SK-N-SH treated with all-trans-retinoic acid at 6 μM for 48 hours (cell line): ENCODE measurements at regions not wholly inside any gene's neighbourhood (a gene's known extent, or its start where the extent isn't known, plus 50 kb on each side); places are given as distances from the start of the nearest gene placed in this dataset.

ENCODE experiments used
- ARNTL ChIP-seq: fragments of 450-650 bp; formaldehyde crosslinking; IDR thresholded peaks from 2 replicates; pipeline ENCODE4 v1.5.0; 2020; ENCODE audit warnings: low read depth, mild to moderate bottlenecking, moderate library complexity, borderline replicate concordance
- BACH2 ChIP-seq: fragments of 250-450 bp; sonication (Bioruptor Pico); IDR thresholded peaks from 2 replicates; pipeline ENCODE4 v1.9.0; 2021; ENCODE audit warnings: mild to moderate bottlenecking, borderline replicate concordance
- CREB5 ChIP-seq: fragments of 250-450 bp; sonication (Bioruptor Pico); IDR thresholded peaks from 2 replicates; pipeline ENCODE4 v1.5.1; 2020; ENCODE audit warnings: low read depth, mild to moderate bottlenecking, moderate library complexity
- CSDC2 ChIP-seq: fragments of 250-450 bp; sonication (Bioruptor Pico); IDR thresholded peaks from 2 replicates; pipeline ENCODE4 v1.5.0; 2020; ENCODE audit warnings: mild to moderate bottlenecking, moderate library complexity
- GLIS3 ChIP-seq: fragments of 250-450 bp; sonication (Bioruptor Pico); IDR thresholded peaks from 2 replicates; pipeline ENCODE4 v1.5.0; 2020; ENCODE audit warnings: mild to moderate bottlenecking, moderate library complexity
- PATZ1 ChIP-seq: fragments of 250-450 bp; sonication (Bioruptor Pico); IDR thresholded peaks from 2 replicates; pipeline ENCODE4 v1.8.0; 2020; ENCODE audit warnings: mild to moderate bottlenecking, moderate library complexity, borderline replicate concordance
- POU6F1 ChIP-seq: fragments of 250-450 bp; sonication (Bioruptor Pico); IDR thresholded peaks from 2 replicates; pipeline ENCODE4 v1.8.0; 2021; ENCODE audit warnings: low read depth, mild to moderate bottlenecking, moderate library complexity, borderline replicate concordance
- RARB ChIP-seq: fragments of 250-450 bp; sonication (Bioruptor Pico); IDR thresholded peaks from 2 replicates; pipeline ENCODE4 v1.8.0; 2021; ENCODE audit warnings: mild to moderate bottlenecking, moderate library complexity
- SNAI2 ChIP-seq: fragments of 250-450 bp; sonication (Bioruptor Pico); IDR thresholded peaks from 2 replicates; pipeline ENCODE4 v1.5.0; 2020; ENCODE audit warnings: mild to moderate bottlenecking, moderate library complexity
- TCF4 ChIP-seq: fragments of 250-450 bp; sonication (Bioruptor Pico); IDR thresholded peaks from 2 replicates; pipeline ENCODE4 v1.8.0; 2021; ENCODE audit warnings: mild to moderate bottlenecking, moderate library complexity, borderline replicate concordance
- TOX ChIP-seq: fragments of 250-450 bp; sonication (Bioruptor Pico); IDR thresholded peaks from 2 replicates; pipeline ENCODE4 v1.8.0; 2021; ENCODE audit warnings: mild to moderate bottlenecking, moderate library complexity, borderline replicate concordance
- ZFP3 ChIP-seq: fragments of 250-450 bp; sonication (Bioruptor Pico); IDR thresholded peaks from 2 replicates; pipeline ENCODE4 v1.5.0; 2020; ENCODE audit warnings: mild to moderate bottlenecking, moderate library complexity
- ZFP30 ChIP-seq: fragments of 450-650 bp; formaldehyde crosslinking; IDR thresholded peaks from 2 replicates; pipeline ENCODE4 v1.5.0; 2022; ENCODE audit warnings: mild to moderate bottlenecking, moderate library complexity

GRCh38 chr17:43330876-43331639 is 67.7 kb upstream of the ARL4D start:
- no peak for TF ChIP-seq ZFP30 (CRISPR knock-in tag)
- no peak for TF ChIP-seq CSDC2
- no peak for TF ChIP-seq TOX (CRISPR knock-in tag)
- no peak for TF ChIP-seq TCF4 (CRISPR knock-in tag)
- TF ChIP-seq GLIS3: no peak
- TF ChIP-seq ARNTL: no peak
- no peak for TF ChIP-seq POU6F1 (CRISPR knock-in tag)
- no peak for TF ChIP-seq RARB (CRISPR knock-in tag)
- no peak for TF ChIP-seq CREB5 (CRISPR knock-in tag)
- no peak for TF ChIP-seq ZFP3 (CRISPR knock-in tag)
- no peak for TF ChIP-seq PATZ1 (CRISPR knock-in tag)
- TF ChIP-seq SNAI2: no peak
- no peak for TF ChIP-seq BACH2 (CRISPR knock-in tag)
